Panc1 (cell line): ENCODE measurements at regions not wholly inside any gene's neighbourhood (a gene's known extent, or its start where the extent isn't known, plus 50 kb on each side); places are given as distances from the start of the nearest gene placed in this dataset.
"Not testable (repeated sequence)": the region's sequence is repeated elsewhere in the genome, so short reads cannot be mapped to it uniquely, and the experiment has no call there.

ENCODE experiments used
- ATAC-seq: fragments of 200-7000 bp; cut with Tn5 transposase; 2 replicates; pipeline ENCODE4 v1.9.1; 2020; ENCODE audit warnings: mild to moderate bottlenecking, moderate library complexity
- BruUV-seq: library from RNA; stranded (reverse); fragments of 400-500 nt; replicated peaks from 2 replicates; lab custom pipeline; 2021; lab: Mats Ljungman, UMichigan
- CTCF ChIA-PET: fragments of 300-600 bp; sonication (Branson Sonifier 250); formaldehyde crosslinking; loops from one replicate; lab custom pipeline; 2022; ENCODE audit warnings: antibody characterized with exemption; lab: Charles Lee
- POLR2A ChIA-PET: fragments of 300-600 bp; sonication (Branson Sonifier 250); formaldehyde crosslinking; loops from one replicate; lab custom pipeline; 2022; ENCODE audit warnings: antibody characterized with exemption; lab: Charles Lee
- DNase-seq: peaks from one replicate; pipeline ENCODE4 v3.0.0-alpha.2; 2010; ENCODE audit warnings: low read depth, low spot score
- H3K27ac ChIP-seq: 2 replicates; pipeline ENCODE4 v1.5.1; 2011; ENCODE audit warnings: mild to moderate bottlenecking, low read length, inconsistent platforms
- H3K27me3 ChIP-seq: fragments of 200-500 bp; sonication (Bioruptor generic); 2 replicates; pipeline ENCODE4 v1.6.0; 2014; ENCODE audit warnings: low read length, inconsistent platforms; ENCODE audit not compliant: control insufficient read depth, insufficient read depth
- H3K36me3 ChIP-seq: fragments of 200-500 bp; sonication (Bioruptor generic); 2 replicates; pipeline ENCODE4 v1.5.1; 2014; ENCODE audit warnings: inconsistent platforms, mild to moderate bottlenecking, low read length, moderate library complexity; ENCODE audit not compliant: control insufficient read depth, insufficient read depth
- H3K4me1 ChIP-seq: 2 replicates; pipeline ENCODE4 v1.5.1; 2011; ENCODE audit warnings: inconsistent platforms, mild to moderate bottlenecking, low read length, moderate library complexity; ENCODE audit not compliant: control insufficient read depth, insufficient read depth
- H3K4me3 ChIP-seq, 2 experiments: 2 replicates each; pipeline ENCODE4 v1.5.1; 2011 to 2012; ENCODE audit warnings: low read depth in 2 of 2, low read length in 2 of 2, mild to moderate bottlenecking in 2 of 2, inconsistent platforms in 1 of 2, moderate library complexity in 1 of 2
- H3K9me3 ChIP-seq: fragments of 200-500 bp; sonication (Bioruptor generic); 2 replicates; pipeline ENCODE4 v1.5.1; 2014; ENCODE audit warnings: low read depth, mild to moderate bottlenecking, inconsistent platforms, low read length, moderate library complexity; ENCODE audit not compliant: control insufficient read depth, insufficient read depth
- POLR2AphosphoS5 ChIP-seq: IDR thresholded peaks from 2 replicates; pipeline ENCODE4 v1.6.1; 2012; ENCODE audit warnings: mild to moderate bottlenecking, low read depth, low read length, moderate library complexity
- SIN3A ChIP-seq: IDR thresholded peaks from 2 replicates; pipeline ENCODE4 v1.6.1; 2012; ENCODE audit warnings: low read depth, mild to moderate bottlenecking, low read length, moderate library complexity, borderline replicate concordance; ENCODE audit not compliant: insufficient read depth
- TCF7L2 ChIP-seq: IDR thresholded peaks from 2 replicates; pipeline ENCODE4 v1.6.1; 2011; ENCODE audit warnings: mild to moderate bottlenecking, low read depth, low read length, inconsistent platforms
- in situ Hi-C: cut with HindIII; loops from 2 replicates; pipeline ENCODE4 v1.10.0; 2016; ENCODE audit warnings: low sequenced_read_pairs, low pct_unique_long_range_greater_than_20kb
- intact Hi-C: fragments of 100-400 bp; cut with micrococcal nuclease; formaldehyde crosslinking; loops from one replicate; pipeline ENCODE4 v1.10.0; 2022; ENCODE audit not compliant: unreplicated experiment
- TF ChIP-seq, protein P1 (sequence below), 2 experiments: IDR thresholded peaks; 2 replicates each; pipeline ENCODE4 v1.6.1; 2011 to 2012; ENCODE audit warnings: low read depth in 2 of 2, control low read depth in 1 of 2, low read length in 1 of 2, mild to moderate bottlenecking in 1 of 2, moderate library complexity in 1 of 2; ENCODE audit not compliant: insufficient read depth in 1 of 2
- TF ChIP-seq, protein P2 (sequence below): fragments of 450-650 bp; IDR thresholded peaks from 2 replicates; pipeline ENCODE4 v1.5.1; 2017; ENCODE audit warnings: mild to moderate bottlenecking

DNA sequence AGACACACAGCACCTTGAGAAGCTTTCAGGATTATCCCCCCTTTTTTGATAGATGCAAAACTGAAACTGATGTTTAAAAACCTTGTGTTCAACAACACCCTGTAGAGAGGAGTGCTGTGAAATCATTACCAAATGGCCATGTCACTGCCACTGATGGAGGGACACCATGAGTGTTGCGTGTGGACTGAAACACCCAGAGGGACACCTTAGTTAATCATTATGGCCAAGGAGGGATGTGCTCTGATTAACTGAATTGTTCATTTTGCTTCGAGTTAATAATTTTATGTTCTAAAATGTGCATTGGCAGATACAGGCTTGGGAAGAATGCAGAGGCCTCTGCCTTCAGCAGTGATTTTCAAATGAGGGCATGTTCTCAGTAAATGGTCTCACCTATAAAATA lies 226.0 kb downstream of the KLF6 start:
- TF ChIP-seq POLR2AphosphoS5 (no peak), SIN3A (no peak), TCF7L2 (no peak)
- TF ChIP-seq, protein P1, sequence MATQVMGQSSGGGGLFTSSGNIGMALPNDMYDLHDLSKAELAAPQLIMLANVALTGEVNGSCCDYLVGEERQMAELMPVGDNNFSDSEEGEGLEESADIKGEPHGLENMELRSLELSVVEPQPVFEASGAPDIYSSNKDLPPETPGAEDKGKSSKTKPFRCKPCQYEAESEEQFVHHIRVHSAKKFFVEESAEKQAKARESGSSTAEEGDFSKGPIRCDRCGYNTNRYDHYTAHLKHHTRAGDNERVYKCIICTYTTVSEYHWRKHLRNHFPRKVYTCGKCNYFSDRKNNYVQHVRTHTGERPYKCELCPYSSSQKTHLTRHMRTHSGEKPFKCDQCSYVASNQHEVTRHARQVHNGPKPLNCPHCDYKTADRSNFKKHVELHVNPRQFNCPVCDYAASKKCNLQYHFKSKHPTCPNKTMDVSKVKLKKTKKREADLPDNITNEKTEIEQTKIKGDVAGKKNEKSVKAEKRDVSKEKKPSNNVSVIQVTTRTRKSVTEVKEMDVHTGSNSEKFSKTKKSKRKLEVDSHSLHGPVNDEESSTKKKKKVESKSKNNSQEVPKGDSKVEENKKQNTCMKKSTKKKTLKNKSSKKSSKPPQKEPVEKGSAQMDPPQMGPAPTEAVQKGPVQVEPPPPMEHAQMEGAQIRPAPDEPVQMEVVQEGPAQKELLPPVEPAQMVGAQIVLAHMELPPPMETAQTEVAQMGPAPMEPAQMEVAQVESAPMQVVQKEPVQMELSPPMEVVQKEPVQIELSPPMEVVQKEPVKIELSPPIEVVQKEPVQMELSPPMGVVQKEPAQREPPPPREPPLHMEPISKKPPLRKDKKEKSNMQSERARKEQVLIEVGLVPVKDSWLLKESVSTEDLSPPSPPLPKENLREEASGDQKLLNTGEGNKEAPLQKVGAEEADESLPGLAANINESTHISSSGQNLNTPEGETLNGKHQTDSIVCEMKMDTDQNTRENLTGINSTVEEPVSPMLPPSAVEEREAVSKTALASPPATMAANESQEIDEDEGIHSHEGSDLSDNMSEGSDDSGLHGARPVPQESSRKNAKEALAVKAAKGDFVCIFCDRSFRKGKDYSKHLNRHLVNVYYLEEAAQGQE (IDR thresholded peaks at IDR 0.05; ENCODE audit: insufficient read depth in 1 of 2, low read depth in 2 of 2, low read length in 1 of 2) = no peak
- TF ChIP-seq, protein P2, sequence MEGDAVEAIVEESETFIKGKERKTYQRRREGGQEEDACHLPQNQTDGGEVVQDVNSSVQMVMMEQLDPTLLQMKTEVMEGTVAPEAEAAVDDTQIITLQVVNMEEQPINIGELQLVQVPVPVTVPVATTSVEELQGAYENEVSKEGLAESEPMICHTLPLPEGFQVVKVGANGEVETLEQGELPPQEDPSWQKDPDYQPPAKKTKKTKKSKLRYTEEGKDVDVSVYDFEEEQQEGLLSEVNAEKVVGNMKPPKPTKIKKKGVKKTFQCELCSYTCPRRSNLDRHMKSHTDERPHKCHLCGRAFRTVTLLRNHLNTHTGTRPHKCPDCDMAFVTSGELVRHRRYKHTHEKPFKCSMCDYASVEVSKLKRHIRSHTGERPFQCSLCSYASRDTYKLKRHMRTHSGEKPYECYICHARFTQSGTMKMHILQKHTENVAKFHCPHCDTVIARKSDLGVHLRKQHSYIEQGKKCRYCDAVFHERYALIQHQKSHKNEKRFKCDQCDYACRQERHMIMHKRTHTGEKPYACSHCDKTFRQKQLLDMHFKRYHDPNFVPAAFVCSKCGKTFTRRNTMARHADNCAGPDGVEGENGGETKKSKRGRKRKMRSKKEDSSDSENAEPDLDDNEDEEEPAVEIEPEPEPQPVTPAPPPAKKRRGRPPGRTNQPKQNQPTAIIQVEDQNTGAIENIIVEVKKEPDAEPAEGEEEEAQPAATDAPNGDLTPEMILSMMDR = no peak
- no TSS peak for BruUV-seq
- ChIA-PET POLR2A (no interaction called here), CTCF (no interaction called here)
- no peak for DNase-seq
- H3K9me3 ChIP-seq = no peaks in the 10 kb centered on the region
- H3K4me3 ChIP-seq = no peak overlapping the region
- in situ Hi-C loops (no loop called here), intact Hi-C loops (no loop called here)
- H3K4me1 ChIP-seq = no peaks in the 10 kb centered on the region
- no peaks in the 10 kb centered on the region for H3K36me3 ChIP-seq
- H3K27ac ChIP-seq = no peak overlapping the region
- no peak for ATAC-seq
- H3K27me3 ChIP-seq = no peaks in the 10 kb centered on the region

DNA sequence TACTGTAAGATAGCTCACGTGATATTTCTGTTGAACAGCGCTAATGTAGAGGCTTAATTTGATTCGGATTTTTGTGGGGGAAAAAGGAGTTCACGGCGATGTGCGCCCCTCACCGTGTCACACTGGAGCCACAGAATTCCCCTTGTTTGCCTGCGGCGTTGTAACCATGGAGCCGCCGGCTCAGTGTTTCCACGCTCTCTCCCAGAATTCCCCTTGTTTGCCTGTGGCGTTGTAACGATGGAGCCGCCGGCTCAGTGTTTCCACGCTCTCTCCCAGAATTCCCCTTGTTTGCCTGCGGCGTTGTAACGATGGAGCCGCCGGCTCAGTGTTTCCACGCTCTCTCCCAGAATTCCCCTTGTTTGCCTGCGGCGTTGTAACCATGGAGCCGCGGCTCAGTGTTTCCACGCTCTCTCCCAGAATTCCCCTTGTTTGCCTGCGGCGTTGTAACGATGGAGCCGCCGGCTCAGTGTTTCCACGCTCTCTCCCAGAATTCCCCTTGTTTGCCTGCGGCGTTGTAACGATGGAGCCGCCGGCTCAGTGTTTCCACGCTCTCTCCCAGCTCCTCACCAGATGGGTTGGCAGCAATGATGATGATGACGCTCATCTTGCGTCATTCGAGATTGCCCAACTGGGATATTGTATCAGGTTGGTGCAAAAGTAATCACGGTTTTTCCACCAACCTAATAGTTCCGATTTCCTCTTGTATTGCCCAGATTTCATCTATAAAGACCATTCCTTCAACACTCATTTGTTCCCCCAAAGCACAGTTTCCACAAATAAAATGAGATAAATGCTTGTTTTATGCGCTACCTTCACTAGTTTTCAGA lies 228.6 kb downstream of the KLF6 start:
- H3K27me3 ChIP-seq, ATAC-seq, H3K36me3 ChIP-seq, CTCF ChIA-PET, BruUV-seq, H3K27ac ChIP-seq, H3K9me3 ChIP-seq, intact Hi-C loops, H3K4me1 ChIP-seq, POLR2A ChIA-PET, in situ Hi-C loops, H3K4me3 ChIP-seq, DNase-seq: not testable (repeated sequence)

DNA sequence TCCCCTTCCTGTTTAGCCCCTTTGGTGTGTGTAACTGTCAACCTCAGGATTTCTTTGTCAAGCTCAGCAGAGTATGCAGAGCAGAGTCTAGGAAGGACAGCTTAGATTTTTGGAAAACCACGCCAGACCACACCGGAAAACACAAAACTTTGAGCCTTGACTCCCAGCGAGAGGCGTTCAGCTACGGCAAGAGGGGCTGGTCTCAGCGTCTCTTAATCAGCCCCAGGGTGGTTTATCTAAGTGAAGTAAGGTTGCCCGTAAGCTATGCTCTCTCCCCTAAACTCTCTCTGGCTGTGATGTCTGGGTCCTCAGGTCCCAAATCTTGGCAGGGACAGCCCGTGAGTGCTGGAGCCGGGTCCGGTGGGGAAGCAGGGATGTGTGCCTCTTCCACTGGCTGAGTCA lies 230.9 kb downstream of the KLF6 start:
- no peaks in the 10 kb centered on the region for H3K4me1 ChIP-seq
- TF ChIP-seq SIN3A (no peak), POLR2AphosphoS5 (no peak), TCF7L2 (no peak)
- TF ChIP-seq, protein P2 = no peak
- TF ChIP-seq, protein P1 (IDR thresholded peaks at IDR 0.05; ENCODE audit: insufficient read depth in 1 of 2, low read depth in 2 of 2, low read length in 1 of 2) = no peak
- H3K9me3 ChIP-seq = no peaks in the 10 kb centered on the region
- H3K27ac ChIP-seq = no peak overlapping the region
- no peak overlapping the region for H3K4me3 ChIP-seq
- no TSS peak for BruUV-seq
- DNase-seq = no peak
- ATAC-seq = no peak
- POLR2A ChIA-PET = no interaction called here
- CTCF ChIA-PET = no interaction called here
- in situ Hi-C loops = no loop called here
- H3K36me3 ChIP-seq = no peaks in the 10 kb centered on the region
- no peaks in the 10 kb centered on the region for H3K27me3 ChIP-seq
- intact Hi-C loops = no loop called here
